GM23338 (cell line): ENCODE measurements at regions not wholly inside any gene's neighbourhood (a gene's known extent, or its start where the extent isn't known, plus 50 kb on each side); places are given as distances from the start of the nearest gene placed in this dataset.

Experiments
- ATAC-seq: fragments of 200-7000 bp; cut with Tn5 transposase; 3 replicates; pipeline ENCODE4 v1.9.1; 2020
- DNase-seq: peaks from one replicate; pipeline ENCODE4 v3.0.0-alpha.2; 2015; ENCODE audit warnings: low spot score
- H2AFZ ChIP-seq: fragments of 200-600 bp; sonication (generic); 2 replicates; pipeline ENCODE4 v1.8.0; 2016; ENCODE audit warnings: antibody characterized with exemption, mild to moderate bottlenecking, moderate library complexity
- H3F3A ChIP-seq: fragments of 200-600 bp; sonication (generic); replicated peaks from 2 replicates; pipeline ENCODE4 v1.8.0; 2017; ENCODE audit warnings: antibody characterized with exemption, mixed run types, low read depth
- H3K27ac ChIP-seq: fragments of 200-600 bp; sonication (generic); 2 replicates; pipeline ENCODE4 v1.6.1; 2016; ENCODE audit warnings: low read depth
- H3K27me3 ChIP-seq: fragments of 200-600 bp; sonication (generic); 2 replicates; pipeline ENCODE4 v1.8.0; 2016; ENCODE audit warnings: mild to moderate bottlenecking, mixed run types, moderate library complexity; ENCODE audit not compliant: insufficient read depth
- H3K36me3 ChIP-seq: fragments of 200-600 bp; sonication (generic); 2 replicates; pipeline ENCODE4 v1.8.0; 2016; ENCODE audit warnings: mild to moderate bottlenecking; ENCODE audit not compliant: insufficient read depth
- H3K4me1 ChIP-seq: fragments of 200-600 bp; sonication (generic); 2 replicates; pipeline ENCODE4 v1.8.0; 2016; ENCODE audit warnings: mild to moderate bottlenecking, moderate library complexity; ENCODE audit not compliant: insufficient read depth
- H3K4me2 ChIP-seq: fragments of 200-600 bp; sonication (generic); 2 replicates; pipeline ENCODE4 v1.7.1; 2017; ENCODE audit warnings: mixed run types
- H3K4me3 ChIP-seq: fragments of 200-600 bp; sonication (generic); 2 replicates; pipeline ENCODE4 v1.6.1; 2016; ENCODE audit warnings: mixed run types
- H3K79me2 ChIP-seq: fragments of 200-600 bp; sonication (generic); replicated peaks from 2 replicates; pipeline ENCODE4 v1.8.0; 2017; ENCODE audit warnings: mild to moderate bottlenecking; ENCODE audit not compliant: insufficient read depth
- H3K9me2 ChIP-seq: fragments of 200-600 bp; sonication (generic); 2 replicates; pipeline ENCODE4 v1.8.0; 2017; ENCODE audit not compliant: insufficient read depth
- H4K20me1 ChIP-seq: fragments of 200-600 bp; sonication (generic); replicated peaks from 2 replicates; pipeline ENCODE4 v1.8.0; 2017; ENCODE audit warnings: mild to moderate bottlenecking; ENCODE audit not compliant: insufficient read depth
- H3K27ac Mint-ChIP-seq: 2 replicates; pipeline ENCODE4 v1.8.0; 2020; ENCODE audit warnings: inconsistent platforms, mild to moderate bottlenecking, moderate library complexity, mixed read lengths
- H3K27me3 Mint-ChIP-seq: 3 replicates; pipeline ENCODE4 v1.8.0; 2022; ENCODE audit warnings: low read depth, mild to moderate bottlenecking, moderate library complexity, mixed read lengths, inconsistent platforms; ENCODE audit not compliant: insufficient read depth, poor library complexity
- H3K36me3 Mint-ChIP-seq: 3 replicates; pipeline ENCODE4 v1.8.0; 2021; ENCODE audit warnings: low read depth, mild to moderate bottlenecking, inconsistent platforms, moderate library complexity, mixed read lengths
- H3K4me1 Mint-ChIP-seq: 3 replicates; pipeline ENCODE4 v1.8.0; 2020; ENCODE audit warnings: mild to moderate bottlenecking, inconsistent platforms, mixed read lengths
- H3K4me3 Mint-ChIP-seq: 3 replicates; pipeline ENCODE4 v1.8.0; 2021; ENCODE audit warnings: moderate library complexity, mild to moderate bottlenecking, inconsistent platforms, mixed read lengths
- H3K9me3 Mint-ChIP-seq: 3 replicates; pipeline ENCODE4 v1.8.0; 2020; ENCODE audit warnings: moderate library complexity, mild to moderate bottlenecking, inconsistent platforms, mixed read lengths
- CREB1 ChIP-seq: fragments of 250-450 bp; sonication (Bioruptor Pico); IDR thresholded peaks from 2 replicates; pipeline ENCODE4 v1.5.0; 2020; ENCODE audit warnings: low read depth, mild to moderate bottlenecking, moderate library complexity
- CTCF ChIP-seq, 2 experiments: fragments of 200-600 bp in 1 of 2; sonication (generic) in 1 of 2; conservative IDR thresholded peaks; 2 replicates each; pipeline versions ENCODE4 v1.5.1 to v1.6.1; 2016 to 2017; ENCODE audit warnings: antibody characterized with exemption in 2 of 2, low read depth in 2 of 2, mild to moderate bottlenecking in 2 of 2, moderate library complexity in 1 of 2
- EZH2 ChIP-seq: fragments of 200-600 bp; sonication (generic); IDR thresholded peaks from one replicate; pipeline ENCODE4 v1.8.0; 2017; ENCODE audit warnings: antibody characterized with exemption, mild to moderate bottlenecking, low read depth; ENCODE audit not compliant: unreplicated experiment
- EZH2phosphoT487 ChIP-seq: fragments of 200-600 bp; sonication (generic); IDR thresholded peaks from one replicate; pipeline ENCODE4 v1.8.1; 2018; ENCODE audit warnings: antibody characterized with exemption; ENCODE audit not compliant: unreplicated experiment
- POLR2AphosphoS5 ChIP-seq: IDR thresholded peaks from 2 replicates; pipeline ENCODE4 v1.6.1; 2016; ENCODE audit warnings: antibody characterized with exemption, low read depth
- REST ChIP-seq: IDR thresholded peaks from one replicate; pipeline ENCODE4 v1.6.1; 2018; ENCODE audit warnings: antibody characterized with exemption; ENCODE audit not compliant: unreplicated experiment
- STAT1 ChIP-seq: IDR thresholded peaks from one replicate; pipeline ENCODE4 v1.6.1; 2016; ENCODE audit warnings: antibody characterized with exemption; ENCODE audit not compliant: unreplicated experiment

- H2AFZ ChIP-seq = no peak overlapping the region
- Mint-ChIP-seq H3K27me3 (peaks cover 2% of the 10 kb centered on the region), H3K4me1 (no peaks in the 10 kb centered on the region), H3K4me3 (no peak overlapping the region), H3K27ac (no peak overlapping the region), H3K36me3 (no peaks in the 10 kb centered on the region), H3K9me3 (no peaks in the 10 kb centered on the region)
- H3K4me2 ChIP-seq = no peak overlapping the region
- H4K20me1 ChIP-seq = no peaks in the 10 kb centered on the region
- no peaks in the 10 kb centered on the region for H3K36me3 ChIP-seq
- TF ChIP-seq POLR2AphosphoS5 (no peak), STAT1 (no peak)
- ATAC-seq = no peak
- H3K9me2 ChIP-seq = no peaks in the 10 kb centered on the region
- no peak for DNase-seq
- no peak overlapping the region for H3K27ac ChIP-seq
- no peaks in the 10 kb centered on the region for H3F3A ChIP-seq
- no peaks in the 10 kb centered on the region for H3K27me3 ChIP-seq
- no peak overlapping the region for H3K4me3 ChIP-seq
- no peaks in the 10 kb centered on the region for H3K79me2 ChIP-seq
- H3K4me1 ChIP-seq = no peaks in the 10 kb centered on the region
Observed at GRCh38 chr5:41625571-41625970, 115.2 kb upstream of the PLCXD3 start.

GRCh38 chr5:41621420-41621819, 111.0 kb upstream of the PLCXD3 start:
- TF ChIP-seq CTCF (conservative IDR thresholded peaks at IDR 0.05; ENCODE audit: low read depth in 2 of 2) = no peak
- TF ChIP-seq EZH2 = no peak
- no peak for TF ChIP-seq REST
- no peak for TF ChIP-seq CREB1 (CRISPR knock-in tag)
- no peak for TF ChIP-seq EZH2phosphoT487
- H3F3A ChIP-seq = no peaks in the 10 kb centered on the region
- H2AFZ ChIP-seq = no peak overlapping the region
- peaks cover 2% of the 10 kb centered on the region for H3K27me3 Mint-ChIP-seq
- no peak overlapping the region for H3K4me2 ChIP-seq
- no peaks in the 10 kb centered on the region for H3K9me2 ChIP-seq
- H3K36me3 ChIP-seq = no peaks in the 10 kb centered on the region
- H3K36me3 Mint-ChIP-seq = no peaks in the 10 kb centered on the region
- no peaks in the 10 kb centered on the region for H3K4me1 ChIP-seq
- no peaks in the 10 kb centered on the region for H3K4me1 Mint-ChIP-seq
- H3K27ac ChIP-seq = no peak overlapping the region
- no peak overlapping the region for H3K4me3 ChIP-seq
- no peak overlapping the region for H3K27ac Mint-ChIP-seq
- no peaks in the 10 kb centered on the region for H4K20me1 ChIP-seq
- no peaks in the 10 kb centered on the region for H3K79me2 ChIP-seq
- no peak overlapping the region for H3K4me3 Mint-ChIP-seq
- H3K27me3 ChIP-seq = no peaks in the 10 kb centered on the region
- ATAC-seq = no peak
- DNase-seq = no peak
- no peaks in the 10 kb centered on the region for H3K9me3 Mint-ChIP-seq
